IMR-90 (cell line): ENCODE measurements at regions not wholly inside any gene's neighbourhood (a gene's known extent, or its start where the extent isn't known, plus 50 kb on each side); places are given as distances from the start of the nearest gene placed in this dataset.

Source experiments
- ATAC-seq: fragments of 200-7000 bp; cut with Tn5 transposase; 2 replicates; pipeline ENCODE4 v1.9.1; 2020; ENCODE audit warnings: low read depth, mild to moderate bottlenecking, moderate library complexity
- BruUV-seq: library from RNA; stranded (reverse); fragments of 400-500 nt; replicated peaks from 2 replicates; lab custom pipeline; 2021; lab: Mats Ljungman, UMichigan
- CTCF ChIA-PET: fragments of 300-600 bp; formaldehyde crosslinking; extraction: SDS; loops from one replicate; lab custom pipeline; 2021; ENCODE audit warnings: antibody characterized with exemption; lab: Yijun Ruan, JAX
- POLR2A ChIA-PET: fragments of 300-600 bp; sonication (Branson Sonifier 250); formaldehyde crosslinking; loops from one replicate; lab custom pipeline; 2022; ENCODE audit warnings: antibody characterized with exemption; ENCODE audit not compliant: unreplicated experiment; lab: Charles Lee
- DNase-seq: peaks from one replicate; pipeline ENCODE4 v3.0.0; 2013
- H2AFZ ChIP-seq: replicated peaks from 2 replicates; pipeline ENCODE3; 2013; ENCODE audit warnings: low read length, mild to moderate bottlenecking; ENCODE audit not compliant: poor library complexity
- H2AK5ac ChIP-seq: 2 replicates; pipeline ENCODE4 v1.6.1; 2013; ENCODE audit warnings: low read depth, low read length, inconsistent platforms
- H2AK9ac ChIP-seq: replicated peaks from 2 replicates; pipeline ENCODE3; 2013; ENCODE audit warnings: mild to moderate bottlenecking, low read depth, low read length, moderate library complexity; ENCODE audit not compliant: poor library complexity
- H2BK120ac ChIP-seq: 2 replicates; pipeline ENCODE4 v1.6.1; 2013; ENCODE audit warnings: low read depth, low read length, inconsistent platforms
- H2BK15ac ChIP-seq: 3 replicates; pipeline ENCODE4 v1.6.1; 2013; ENCODE audit warnings: low read depth, low read length, inconsistent platforms
- H2BK20ac ChIP-seq: 2 replicates; pipeline ENCODE4 v1.6.1; 2013; ENCODE audit warnings: low read depth, mild to moderate bottlenecking, inconsistent platforms, low read length, moderate library complexity
- H2BK5ac ChIP-seq: 2 replicates; pipeline ENCODE4 v1.6.1; 2013; ENCODE audit warnings: mild to moderate bottlenecking, low read depth, low read length, inconsistent platforms; ENCODE audit not compliant: poor library complexity, severe bottlenecking
- H3K14ac ChIP-seq: replicated peaks from 2 replicates; pipeline ENCODE4 v1.6.1; 2013; ENCODE audit warnings: low read depth, low read length, inconsistent platforms
- H3K18ac ChIP-seq: 2 replicates; pipeline ENCODE4 v1.6.1; 2013; ENCODE audit warnings: low read depth, low read length, control low read depth
- H3K23ac ChIP-seq: 2 replicates; pipeline ENCODE4 v1.6.1; 2013; ENCODE audit warnings: low read depth, low read length, inconsistent platforms
- H3K27ac ChIP-seq: 2 replicates; pipeline ENCODE4 v1.5.1; 2013; ENCODE audit warnings: mild to moderate bottlenecking, control low read depth, low read length; ENCODE audit not compliant: insufficient read depth
- H3K27me3 ChIP-seq: 2 replicates; pipeline ENCODE4 v1.6.1; 2013; ENCODE audit warnings: low read length; ENCODE audit not compliant: control insufficient read depth, insufficient read depth
- H3K36me3 ChIP-seq: 2 replicates; pipeline ENCODE4 v1.6.1; 2013; ENCODE audit warnings: low read length, mixed read lengths; ENCODE audit not compliant: control insufficient read depth, insufficient read depth
- H3K4ac ChIP-seq: 2 replicates; pipeline ENCODE4 v1.6.1; 2013; ENCODE audit warnings: low read depth, low read length, inconsistent platforms
- H3K4me1 ChIP-seq: 2 replicates; pipeline ENCODE4 v1.6.1; 2013; ENCODE audit warnings: low read length, mixed read lengths; ENCODE audit not compliant: control insufficient read depth, insufficient read depth
- H3K4me2 ChIP-seq: 2 replicates; pipeline ENCODE4 v1.6.1; 2013; ENCODE audit warnings: low read depth, mild to moderate bottlenecking, control low read depth, low read length, moderate library complexity
- H3K4me3 ChIP-seq: 2 replicates; pipeline ENCODE4 v1.5.1; 2013; ENCODE audit warnings: low read depth, mild to moderate bottlenecking, control low read depth, low read length, moderate library complexity; ENCODE audit not compliant: insufficient read depth
- H3K56ac ChIP-seq: 2 replicates; pipeline ENCODE4 v1.6.1; 2013; ENCODE audit warnings: low read length, inconsistent platforms; ENCODE audit not compliant: insufficient read depth; ENCODE audit errors: extremely low read depth
- H3K79me1 ChIP-seq, 2 experiments: 2 replicates each; pipeline ENCODE4 v1.6.1; 2013; ENCODE audit warnings: low read length in 2 of 2, inconsistent platforms in 1 of 2, low read depth in 1 of 2
- H3K9ac ChIP-seq: 2 replicates; pipeline ENCODE4 v1.6.1; 2013; ENCODE audit warnings: low read depth, low read length, control low read depth
- H3K9me1 ChIP-seq: 2 replicates; pipeline ENCODE4 v1.6.1; 2013; ENCODE audit warnings: low read length, inconsistent platforms; ENCODE audit not compliant: insufficient read depth
- H3K9me3 ChIP-seq: 2 replicates; pipeline ENCODE4 v1.6.1; 2013; ENCODE audit warnings: low read length; ENCODE audit not compliant: control insufficient read depth, insufficient read depth
- H4K20me1 ChIP-seq: 2 replicates; pipeline ENCODE4 v1.6.1; 2013; ENCODE audit warnings: low read length, inconsistent platforms; ENCODE audit not compliant: insufficient read depth
- H4K5ac ChIP-seq: 2 replicates; pipeline ENCODE4 v1.6.1; 2013; ENCODE audit warnings: mild to moderate bottlenecking, low read depth, low read length, control low read depth
- H4K8ac ChIP-seq, 2 experiments: 2 replicates each; pipeline ENCODE4 v1.6.1; 2013; ENCODE audit warnings: low read depth in 2 of 2, low read length in 2 of 2, control low read depth in 1 of 2, inconsistent platforms in 1 of 2
- H4K91ac ChIP-seq: 2 replicates; pipeline ENCODE4 v1.6.1; 2013; ENCODE audit warnings: low read depth, low read length, inconsistent platforms; ENCODE audit not compliant: insufficient read depth
- CEBPB ChIP-seq: IDR thresholded peaks from 2 replicates; pipeline ENCODE4 v1.6.1; 2012; ENCODE audit warnings: low read depth, low read length, improper control_type of control experiment
- ELK1 ChIP-seq: fragments of 150-350 bp; IDR thresholded peaks from 2 replicates; pipeline ENCODE4 v1.6.1; 2016; ENCODE audit warnings: low read depth, mild to moderate bottlenecking, low read length, moderate library complexity, borderline replicate concordance
- FOS ChIP-seq: fragments of 150-350 bp; IDR thresholded peaks from 2 replicates; pipeline ENCODE4 v1.6.1; 2016; ENCODE audit warnings: low read depth, low read length
- MXI1 ChIP-seq: IDR thresholded peaks from 2 replicates; pipeline ENCODE4 v1.6.1; 2012; ENCODE audit warnings: low read depth, mild to moderate bottlenecking, low read length, moderate library complexity, borderline replicate concordance
- RFX5 ChIP-seq: IDR thresholded peaks from 2 replicates; pipeline ENCODE4 v1.8.0; 2012; ENCODE audit warnings: low read depth, mild to moderate bottlenecking, low read length, moderate library complexity
- whole genome bisulfite sequencing, 2 experiments: methylation state at CpG; one replicate each; pipeline versions ENCODE4 v1.1.5 to v1.1.7; 2013; ENCODE audit warnings: missing lambda C conversion rate in 2 of 2; ENCODE audit not compliant: insufficient read length in 1 of 2; ENCODE audit errors: extremely low coverage in 2 of 2; 5-methylcytosine and 5-hydroxymethylcytosine counted together
- dilution Hi-C: fragments of 300-500 bp; cut with HindIII; formaldehyde crosslinking; loops from one replicate; pipeline ENCODE4 v1.14.3; 2018; ENCODE audit warnings: low sequenced_read_pairs; ENCODE audit not compliant: unreplicated experiment
- in situ Hi-C: fragments of 300-500 bp; cut with MboI; formaldehyde crosslinking; loops from 3 replicates; pipeline ENCODE4 v1.14.3; 2019; ENCODE audit warnings: low sequenced_read_pairs, inconsistent platforms, mixed read lengths
- intact Hi-C: fragments of 100-400 bp; cut with micrococcal nuclease; formaldehyde crosslinking; loops from 2 replicates; pipeline ENCODE4 v1.10.0; 2022
- TF ChIP-seq, protein P1 (sequence below): conservative IDR thresholded peaks from 2 replicates; pipeline ENCODE4 v1.5.1; 2012; ENCODE audit warnings: mild to moderate bottlenecking, low read depth, low read length, improper control_type of control experiment

DNA sequence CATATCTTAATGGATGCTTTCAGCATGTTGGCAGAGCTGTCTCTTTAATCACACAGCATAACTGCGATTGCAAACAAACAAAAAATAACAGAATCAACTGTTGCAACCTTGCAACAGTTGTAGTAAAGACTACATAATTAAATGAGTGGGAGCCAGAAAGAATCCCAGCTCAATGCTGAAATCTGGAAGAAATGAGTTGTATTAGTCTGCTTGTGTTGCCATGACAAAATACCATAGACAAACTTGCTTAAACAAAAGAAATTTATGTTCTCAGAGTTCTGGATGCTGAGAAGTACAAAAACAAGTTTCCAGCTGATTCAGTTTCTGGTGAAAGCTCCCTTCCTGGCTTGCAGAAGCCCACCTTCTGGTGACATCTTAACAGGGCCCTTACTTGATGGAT, 260.9 kb upstream of the TUSC1 start:
- Histone ChIP-seq H2BK15ac (no peak overlapping the region), H3K9me1 (no peaks in the 10 kb centered on the region), H4K8ac (no peak overlapping the region), H2AK5ac (no peak overlapping the region), H3K9me3 (no peaks in the 10 kb centered on the region), H3K27me3 (no peaks in the 10 kb centered on the region), H3K14ac (no peak overlapping the region), H4K91ac (no peak overlapping the region), H3K36me3 (no peaks in the 10 kb centered on the region), H3K4me3 (no peak overlapping the region), H2BK5ac (no peak overlapping the region), H3K27ac (no peak overlapping the region), H2AFZ (no peak overlapping the region), H3K4me1 (no peaks in the 10 kb centered on the region), H4K20me1 (no peaks in the 10 kb centered on the region), H3K9ac (no peak overlapping the region), H3K56ac (no peak overlapping the region), H2BK120ac (no peak overlapping the region), H3K4me2 (no peak overlapping the region), H3K23ac (no peak overlapping the region), H4K5ac (no peak overlapping the region), H3K4ac (no peak overlapping the region), H2AK9ac (no peak overlapping the region), H3K18ac (no peak overlapping the region), H3K79me1 (no peaks in the 10 kb centered on the region), H2BK20ac (no peak overlapping the region)
- DNase-seq (no peak), ATAC-seq (no peak)
- no TSS peak for BruUV-seq
- in situ Hi-C loops (no loop called here), intact Hi-C loops (no loop called here), dilution Hi-C loops (no loop called here)
- TF ChIP-seq, protein P1, sequence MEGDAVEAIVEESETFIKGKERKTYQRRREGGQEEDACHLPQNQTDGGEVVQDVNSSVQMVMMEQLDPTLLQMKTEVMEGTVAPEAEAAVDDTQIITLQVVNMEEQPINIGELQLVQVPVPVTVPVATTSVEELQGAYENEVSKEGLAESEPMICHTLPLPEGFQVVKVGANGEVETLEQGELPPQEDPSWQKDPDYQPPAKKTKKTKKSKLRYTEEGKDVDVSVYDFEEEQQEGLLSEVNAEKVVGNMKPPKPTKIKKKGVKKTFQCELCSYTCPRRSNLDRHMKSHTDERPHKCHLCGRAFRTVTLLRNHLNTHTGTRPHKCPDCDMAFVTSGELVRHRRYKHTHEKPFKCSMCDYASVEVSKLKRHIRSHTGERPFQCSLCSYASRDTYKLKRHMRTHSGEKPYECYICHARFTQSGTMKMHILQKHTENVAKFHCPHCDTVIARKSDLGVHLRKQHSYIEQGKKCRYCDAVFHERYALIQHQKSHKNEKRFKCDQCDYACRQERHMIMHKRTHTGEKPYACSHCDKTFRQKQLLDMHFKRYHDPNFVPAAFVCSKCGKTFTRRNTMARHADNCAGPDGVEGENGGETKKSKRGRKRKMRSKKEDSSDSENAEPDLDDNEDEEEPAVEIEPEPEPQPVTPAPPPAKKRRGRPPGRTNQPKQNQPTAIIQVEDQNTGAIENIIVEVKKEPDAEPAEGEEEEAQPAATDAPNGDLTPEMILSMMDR: no peak
- TF ChIP-seq ELK1 (no peak), FOS (no peak), MXI1 (no peak), RFX5 (no peak), CEBPB (no peak)
- WGBS, 2 experiments: no CpG with 5 or more reads among the region's 1 CpG
- CTCF ChIA-PET: no interaction called here
- POLR2A ChIA-PET: no interaction called here
